Stomach smooth muscle (tissue), 2 donors: ENCODE measurements at regions not wholly inside any gene's neighbourhood (a gene's known extent, or its start where the extent isn't known, plus 50 kb on each side); places are given as distances from the start of the nearest gene placed in this dataset.

Experiments
- H3K27ac ChIP-seq: one replicate; pipeline ENCODE4 v1.7.0; 2013; ENCODE audit warnings: mild to moderate bottlenecking, low read length, inconsistent platforms
- H3K27me3 ChIP-seq, 2 donors: one replicate each; pipeline ENCODE4 v1.7.0; 2013; ENCODE audit warnings: low read length in 2 of 2; ENCODE audit not compliant: insufficient read depth in 2 of 2, control insufficient read depth in 1 of 2
- H3K36me3 ChIP-seq, 2 donors: one replicate each; pipeline ENCODE4 v1.7.0; 2013; ENCODE audit warnings: low read length in 2 of 2; ENCODE audit not compliant: control insufficient read depth in 2 of 2, insufficient read depth in 2 of 2
- H3K4me1 ChIP-seq: one replicate; pipeline ENCODE4 v1.7.0; 2013; ENCODE audit warnings: low read length; ENCODE audit not compliant: control insufficient read depth, insufficient read depth
- H3K4me3 ChIP-seq, 2 donors: one replicate each; pipeline ENCODE4 v1.7.0; 2013; ENCODE audit warnings: low read length in 2 of 2
- H3K9ac ChIP-seq, 2 donors: one replicate each; pipeline ENCODE4 v1.7.0; 2013; ENCODE audit warnings: low read length in 2 of 2, mild to moderate bottlenecking in 1 of 2
- H3K9me3 ChIP-seq, 2 donors: one replicate each; pipeline ENCODE4 v1.7.0; 2013; ENCODE audit warnings: low read length in 2 of 2; ENCODE audit not compliant: control insufficient read depth in 2 of 2
- donor health status: healthy.
- donor health status: Pancreatic carcinoma.

GRCh38 chr3:35322070-35322469 is 317.3 kb upstream of the ARPP21 start:
- Histone ChIP-seq H3K4me3 (no peak overlapping the region), H3K9ac (no peak overlapping the region), H3K36me3 (no peaks in the 10 kb centered on the region), H3K27me3 (no peaks in the 10 kb centered on the region), H3K9me3 (peaks cover 0 to 2% of the 10 kb centered on the region in 2 donors), H3K4me1 (no peaks in the 10 kb centered on the region), H3K27ac (no peak overlapping the region)

GRCh38 chr3:35335703-35336102 is 303.6 kb upstream of the ARPP21 start:
- Histone ChIP-seq H3K4me1 (no peaks in the 10 kb centered on the region), H3K9me3 (no peaks in the 10 kb centered on the region), H3K9ac (no peak overlapping the region), H3K27ac (no peak overlapping the region), H3K27me3 (no peaks in the 10 kb centered on the region), H3K4me3 (no peak overlapping the region), H3K36me3 (no peaks in the 10 kb centered on the region)

GRCh38 chr3:35336601-35337000 is 302.7 kb upstream of the ARPP21 start:
- Histone ChIP-seq H3K27ac (no peak overlapping the region), H3K27me3 (no peaks in the 10 kb centered on the region), H3K4me3 (no peak overlapping the region), H3K9me3 (no peaks in the 10 kb centered on the region), H3K4me1 (no peaks in the 10 kb centered on the region), H3K9ac (no peak overlapping the region), H3K36me3 (no peaks in the 10 kb centered on the region)

- Histone ChIP-seq H3K9ac (no peak overlapping the region), H3K27me3 (no peaks in the 10 kb centered on the region), H3K9me3 (no peaks in the 10 kb centered on the region), H3K4me1 (no peaks in the 10 kb centered on the region), H3K36me3 (no peaks in the 10 kb centered on the region), H3K4me3 (no peak overlapping the region), H3K27ac (no peak overlapping the region)
These were observed 301.1 kb upstream of the ARPP21 start for GRCh38 chr3:35338186-35338585.

- no peak overlapping the region for H3K4me3 ChIP-seq
- no peaks in the 10 kb centered on the region for H3K27me3 ChIP-seq
- H3K4me1 ChIP-seq: no peaks in the 10 kb centered on the region
- no peak overlapping the region for H3K9ac ChIP-seq
- H3K27ac ChIP-seq: no peak overlapping the region
- H3K9me3 ChIP-seq: no peaks in the 10 kb centered on the region
- H3K36me3 ChIP-seq: no peaks in the 10 kb centered on the region
These were observed 259.1 kb upstream of the ARPP21 start for GRCh38 chr3:35380196-35380595.

- Histone ChIP-seq H3K4me3 (no peak overlapping the region), H3K9ac (no peak overlapping the region), H3K36me3 (no peaks in the 10 kb centered on the region), H3K4me1 (no peaks in the 10 kb centered on the region), H3K27ac (no peak overlapping the region), H3K9me3 (peaks cover 0 to 3% of the 10 kb centered on the region in 2 donors), H3K27me3 (no peaks in the 10 kb centered on the region)
These were observed 256.1 kb upstream of the ARPP21 start for GRCh38 chr3:35383216-35383615.

- Histone ChIP-seq H3K9ac (no peak overlapping the region), H3K4me3 (no peak overlapping the region), H3K36me3 (no peaks in the 10 kb centered on the region), H3K9me3 (peaks cover 0 to 3% of the 10 kb centered on the region in 2 donors), H3K27me3 (no peaks in the 10 kb centered on the region), H3K4me1 (no peaks in the 10 kb centered on the region), H3K27ac (no peak overlapping the region)
These were observed 255.4 kb upstream of the ARPP21 start for GRCh38 chr3:35383719-35384555.

GRCh38 chr3:35385271-35385670 is 254.1 kb upstream of the ARPP21 start:
- H3K4me1 ChIP-seq: no peaks in the 10 kb centered on the region
- no peaks in the 10 kb centered on the region for H3K27me3 ChIP-seq
- H3K9ac ChIP-seq: no peak overlapping the region
- H3K4me3 ChIP-seq: no peak overlapping the region
- no peaks in the 10 kb centered on the region for H3K36me3 ChIP-seq
- H3K9me3 ChIP-seq: peaks cover 0 to 3% of the 10 kb centered on the region in 2 donors
- no peak overlapping the region for H3K27ac ChIP-seq

GRCh38 chr3:35389907-35390306 is 249.4 kb upstream of the ARPP21 start:
- Histone ChIP-seq H3K4me1 (no peaks in the 10 kb centered on the region), H3K27me3 (no peaks in the 10 kb centered on the region), H3K4me3 (no peak overlapping the region), H3K36me3 (no peaks in the 10 kb centered on the region), H3K9ac (no peak overlapping the region), H3K9me3 (peaks cover 0 to 3% of the 10 kb centered on the region in 2 donors), H3K27ac (no peak overlapping the region)

GRCh38 chr3:35392187-35392586 is 247.1 kb upstream of the ARPP21 start:
- Histone ChIP-seq H3K4me1 (no peaks in the 10 kb centered on the region), H3K9me3 (no peaks in the 10 kb centered on the region), H3K36me3 (no peaks in the 10 kb centered on the region), H3K27me3 (no peaks in the 10 kb centered on the region), H3K27ac (no peak overlapping the region), H3K9ac (no peak overlapping the region), H3K4me3 (no peak overlapping the region)
